ENCODE measurements at regions not wholly inside any gene's neighbourhood (a gene's known extent, or its start where the extent isn't known, plus 50 kb on each side); places are given as distances from the start of the nearest gene placed in this dataset.
A peak's percentile ranks its signal among the peaks of the same experiment; 100 is the strongest.
"Not testable (repeated sequence)": the region's sequence is repeated elsewhere in the genome, so short reads cannot be mapped to it uniquely, and the experiment has no call there.

- peak; percentile 29 for DNase-seq
Observed at GRCh38 chr12:91778938-91779400, 366.7 kb downstream of the BTG1 start.

DNA sequence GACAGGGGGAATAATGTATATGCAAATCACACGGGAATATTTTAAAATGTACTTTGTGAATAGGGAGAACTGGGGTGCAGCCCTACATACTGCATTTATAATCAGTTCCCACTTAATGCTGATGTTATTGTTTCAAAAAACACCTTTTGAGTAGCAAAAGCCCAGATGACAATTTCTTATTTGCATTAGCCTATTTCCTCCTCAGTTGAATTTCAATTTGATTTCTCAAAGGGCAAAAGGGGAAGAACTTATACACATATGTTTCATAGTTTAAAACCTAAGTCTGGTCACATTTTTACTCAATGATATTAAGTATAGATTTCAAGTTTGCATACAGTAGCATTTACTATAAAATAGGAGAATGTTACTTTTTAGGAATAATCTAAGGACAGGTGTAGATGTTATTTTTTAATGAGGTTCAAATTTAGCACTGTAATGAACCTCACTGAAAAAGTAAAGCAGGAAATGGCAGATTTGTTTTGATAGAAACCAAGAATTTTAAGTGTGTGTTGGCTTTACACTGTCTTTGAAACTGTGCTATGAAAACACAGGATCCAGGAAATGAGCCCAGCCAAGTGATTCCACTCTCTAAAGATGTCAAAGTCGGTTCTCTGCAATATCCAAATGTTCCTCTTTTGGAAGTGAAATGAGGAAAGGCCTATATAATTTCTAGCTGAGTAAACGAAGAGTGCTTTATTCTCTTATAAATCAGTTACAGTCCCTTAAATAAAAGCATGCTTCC is 367.4 kb downstream of the BTG1 start:
- DNase-seq, result no peak

DNA sequence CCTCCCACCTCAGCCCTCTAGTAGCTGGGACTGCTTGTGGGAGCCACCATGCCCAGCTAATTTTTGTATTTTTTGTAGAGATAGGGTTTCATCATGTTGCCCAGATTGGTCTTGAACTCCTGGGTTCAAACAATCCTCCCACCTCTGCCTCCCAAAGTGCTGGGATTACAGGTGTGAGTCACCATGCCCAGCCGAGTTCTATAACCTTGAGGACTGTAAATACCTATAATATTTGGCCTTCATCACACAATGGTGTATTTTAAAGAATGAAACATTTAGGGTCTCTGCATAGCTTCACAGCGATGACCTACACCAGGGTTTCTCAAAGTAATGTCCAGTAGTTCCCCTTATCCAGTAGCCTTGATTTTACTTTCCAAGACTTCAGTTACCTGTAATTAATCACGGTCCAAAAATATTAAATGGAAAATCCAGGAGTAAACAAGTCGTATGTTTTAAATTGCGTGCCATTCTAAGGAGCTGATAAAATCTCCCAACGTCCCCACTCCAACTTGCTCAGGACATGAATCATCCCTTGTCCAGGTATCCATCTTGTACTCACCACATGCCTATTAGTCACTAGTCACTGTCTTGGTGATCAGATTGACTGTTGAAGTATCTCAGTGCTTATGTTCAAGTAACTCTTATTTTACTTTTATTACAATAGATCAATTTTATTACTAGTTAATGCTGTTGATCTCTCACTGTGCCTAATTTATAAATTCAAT is 368.2 kb downstream of the BTG1 start:
- DNase-seq, result no peak

- DNase-seq, result no peak
Observed at GRCh38 chr12:91774434-91774921, 371.2 kb downstream of the BTG1 start.

DNA sequence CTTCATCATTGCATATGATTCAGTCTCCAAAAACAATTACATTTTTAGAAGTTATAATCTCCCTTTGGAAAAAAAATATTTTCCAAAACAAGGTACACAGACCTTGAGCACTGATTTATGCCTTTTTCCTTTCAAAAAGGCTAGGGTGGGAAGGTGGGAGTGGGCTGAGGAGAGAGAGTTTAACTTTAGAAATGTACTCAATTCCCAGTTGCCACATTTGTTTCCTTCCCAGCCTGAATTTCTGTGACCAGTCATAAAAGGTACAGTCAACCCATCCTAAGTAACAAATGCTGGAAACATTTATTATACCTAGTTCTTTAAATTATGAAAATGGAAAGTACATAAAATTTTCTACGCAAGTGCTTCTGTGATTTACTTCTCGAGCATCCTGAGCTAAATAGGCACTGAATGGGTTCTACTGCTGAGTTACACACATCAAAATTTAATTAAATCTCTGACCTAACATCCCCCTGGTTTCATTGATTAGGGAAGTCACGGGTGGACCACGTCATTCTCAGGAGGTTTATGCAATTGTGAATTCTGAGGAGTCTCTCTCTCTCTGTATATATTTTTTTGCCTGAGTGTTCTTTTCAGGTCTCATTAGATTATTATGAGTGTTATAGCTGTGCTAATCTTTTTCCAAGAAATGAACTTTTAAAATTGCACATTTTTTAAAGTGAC is 371.8 kb downstream of the BTG1 start:
- no peak for DNase-seq

DNA sequence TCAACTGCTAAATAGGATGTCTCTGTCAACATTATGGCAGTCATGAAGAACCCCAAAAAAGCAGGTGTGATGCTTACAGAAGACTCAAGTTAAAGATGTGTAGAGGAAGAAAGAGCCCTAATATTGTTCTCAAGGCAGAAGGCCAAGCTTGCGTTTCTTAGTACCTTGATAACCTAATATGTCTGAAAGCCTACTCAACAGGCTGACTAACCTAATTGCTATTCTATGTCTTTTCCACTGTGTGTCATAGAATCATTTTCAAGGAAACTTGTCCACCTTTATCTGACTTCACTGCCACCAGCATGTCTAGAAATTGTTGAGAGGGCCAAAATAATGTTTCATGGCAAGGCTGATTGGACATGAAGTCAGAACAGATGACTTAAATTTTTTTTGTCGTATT is 373.2 kb downstream of the BTG1 start:
- no peak for DNase-seq

GRCh38 chr12:91769736-91770135 is 375.9 kb downstream of the BTG1 start:
- DNase-seq, result no peak

GRCh38 chr12:91767237-91767636 is 378.4 kb downstream of the BTG1 start:
- DNase-seq, result no peak

GRCh38 chr12:91766454-91766853 is 379.2 kb downstream of the BTG1 start:
- no peak for DNase-seq

DNA sequence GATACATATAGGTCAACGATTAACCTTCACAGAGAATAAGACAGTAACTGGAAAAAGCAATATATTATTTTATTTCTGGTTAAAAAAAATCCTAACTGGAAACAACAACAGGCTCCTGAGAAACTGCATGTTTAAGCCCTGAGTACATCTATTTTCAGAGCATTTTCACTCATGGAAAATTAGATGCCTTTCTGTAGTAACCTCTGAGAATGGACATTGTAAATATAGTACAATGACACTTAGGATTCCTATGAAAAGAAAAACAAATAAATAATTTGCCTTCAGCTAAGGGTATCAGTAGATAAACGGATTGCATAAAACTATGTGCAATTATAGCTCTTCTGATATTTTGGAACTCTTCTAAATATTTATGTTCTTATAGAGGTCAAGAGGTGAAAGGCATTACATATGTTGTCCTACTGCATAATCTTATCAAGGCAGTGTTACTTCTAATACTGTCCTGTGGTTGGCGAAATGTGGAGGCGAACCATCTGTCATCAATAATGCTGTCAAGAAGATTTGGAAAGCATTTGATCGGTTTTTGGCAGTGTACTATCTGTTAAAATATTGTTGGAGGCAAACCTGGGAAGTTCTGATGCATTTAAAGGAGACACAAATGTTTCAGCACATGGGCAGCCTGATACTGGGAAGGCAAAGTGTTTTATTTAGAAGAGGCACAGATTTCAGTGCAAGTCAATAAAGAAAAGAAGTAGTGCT is 381.8 kb downstream of the BTG1 start:
- DNase-seq, result no peak

DNA sequence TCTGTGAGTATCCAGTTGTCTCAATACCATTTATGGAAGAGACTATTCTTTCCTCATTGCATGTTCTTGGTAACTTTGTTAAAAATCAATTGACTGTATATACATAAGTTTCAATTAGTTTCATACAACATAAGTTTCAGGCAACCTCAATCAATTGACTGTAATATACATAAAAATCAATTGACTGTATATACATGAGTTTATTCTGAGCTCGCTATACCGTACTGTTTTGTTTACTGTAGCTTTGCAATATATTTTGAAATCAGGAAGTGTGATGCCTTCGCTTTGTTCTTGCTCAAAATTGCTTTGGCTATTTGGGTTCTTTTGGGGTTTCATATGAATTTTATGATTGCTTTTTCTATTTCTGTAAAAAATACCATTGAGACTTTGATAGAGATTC is 392.0 kb downstream of the BTG1 start:
- DNase-seq, result no peak

GRCh38 chr12:91746976-91747375 is 398.7 kb downstream of the BTG1 start:
- no peak for DNase-seq

GRCh38 chr12:91744597-91744996 is 401.0 kb downstream of the BTG1 start:
- DNase-seq, result no peak

DNA sequence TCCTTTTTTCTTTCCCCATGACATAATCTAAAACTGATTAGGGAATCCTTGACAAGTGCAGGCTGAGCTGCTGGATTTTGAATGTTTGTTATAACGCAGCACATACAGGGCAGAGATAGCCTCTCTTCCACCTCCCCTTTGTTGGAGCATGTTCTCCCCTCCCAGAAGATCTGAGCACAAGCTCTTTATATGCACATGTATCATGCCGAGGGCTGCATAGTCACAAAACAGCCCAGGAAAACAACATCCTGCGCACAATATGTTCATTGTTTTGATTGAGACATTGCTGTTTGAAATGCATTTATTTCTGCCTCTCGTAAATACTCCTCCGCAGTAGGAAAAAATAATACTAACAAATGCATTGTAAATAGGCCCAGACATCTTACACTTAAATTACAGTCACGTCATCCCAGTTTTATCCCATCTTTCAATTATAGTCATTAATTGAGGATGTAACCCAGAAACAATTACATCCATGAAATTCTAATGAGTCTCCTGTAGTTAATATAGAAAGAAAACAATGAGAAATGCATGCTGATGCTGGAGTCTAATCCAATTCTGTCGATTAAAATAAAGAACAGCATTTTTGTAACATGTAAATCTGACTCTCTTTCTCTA is 401.8 kb downstream of the BTG1 start:
- DNase-seq, result no peak

- DNase-seq, result no peak
Observed at GRCh38 chr12:91743280-91743679, 402.4 kb downstream of the BTG1 start.

GRCh38 chr12:91741932-91742331 is 403.7 kb downstream of the BTG1 start:
- DNase-seq, result no peak

- DNase-seq, result not testable (repeated sequence)
Observed at GRCh38 chr12:91733846-91734245, 411.8 kb downstream of the BTG1 start.

DNA sequence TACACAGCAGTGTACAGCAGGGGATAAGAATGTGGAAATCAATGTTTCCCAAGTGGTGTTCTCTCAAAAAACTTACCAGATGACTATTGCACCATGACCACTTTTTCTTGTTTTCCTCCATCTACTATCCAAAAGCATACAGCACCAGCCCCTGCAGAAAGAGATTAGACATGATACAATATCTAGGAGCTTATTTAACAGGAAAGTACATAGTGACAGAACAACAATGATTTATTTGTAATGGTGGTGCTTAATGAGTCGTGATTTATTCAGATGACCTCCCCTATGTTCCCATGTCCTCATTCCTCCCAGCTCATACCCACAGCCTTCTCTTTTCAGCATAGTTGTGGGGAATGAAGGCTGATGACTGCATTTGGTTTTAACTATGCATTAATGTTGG is 413.6 kb downstream of the BTG1 start:
- DNase-seq, result no peak

DNA sequence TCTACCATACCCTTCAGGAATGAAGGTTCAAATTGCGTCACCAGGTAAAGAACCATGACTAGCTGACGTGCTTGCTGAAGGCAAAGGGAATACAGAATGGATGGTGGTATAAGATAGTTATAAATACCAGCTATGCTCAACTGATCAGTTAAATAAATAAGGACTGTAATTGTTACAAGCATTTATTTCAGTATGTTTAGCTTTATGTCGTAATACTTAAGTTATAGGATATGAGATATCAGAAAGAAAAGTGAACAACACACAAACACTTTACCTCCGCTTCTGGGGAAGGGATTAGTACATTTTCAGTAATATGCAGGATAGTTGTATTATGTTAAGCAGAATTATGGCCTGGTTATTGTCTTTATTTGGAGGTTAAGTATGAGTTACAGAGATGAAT is 416.1 kb downstream of the BTG1 start:
- DNase-seq, result no peak

- DNase-seq, result no peak
Observed at GRCh38 chr12:91723191-91723590, 422.5 kb downstream of the BTG1 start.

GRCh38 chr12:91722072-91722471 is 423.6 kb downstream of the BTG1 start:
- DNase-seq, result no peak

DNA sequence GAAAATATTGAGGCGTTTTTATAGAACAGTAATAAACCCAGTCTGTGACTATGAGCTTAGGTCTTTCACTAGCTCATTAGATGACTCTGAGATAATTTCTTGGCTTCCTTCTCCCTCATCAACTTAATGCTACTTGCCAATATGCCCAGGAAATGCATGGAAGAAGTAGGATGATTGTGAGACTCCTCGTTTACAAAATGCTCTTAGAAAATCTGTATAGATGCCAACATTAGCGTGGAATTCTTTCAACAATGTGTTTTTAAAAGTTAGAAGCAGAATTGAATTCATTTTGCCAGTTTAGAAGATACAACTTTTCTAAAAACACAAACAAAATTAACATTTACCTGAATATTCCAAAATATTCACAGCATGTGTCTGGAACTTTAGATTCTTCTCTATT is 424.6 kb downstream of the BTG1 start:
- no peak for DNase-seq

- DNase-seq, result no peak
Observed at GRCh38 chr12:91718326-91718725, 427.3 kb downstream of the BTG1 start.
